GM23338 (cell line): ENCODE measurements at regions not wholly inside any gene's neighbourhood (a gene's known extent, or its start where the extent isn't known, plus 50 kb on each side); places are given as distances from the start of the nearest gene placed in this dataset.

Experiments
- ATAC-seq: fragments of 200-7000 bp; cut with Tn5 transposase; 3 replicates; pipeline ENCODE4 v1.9.1; 2020
- DNase-seq: peaks from one replicate; pipeline ENCODE4 v3.0.0-alpha.2; 2015; ENCODE audit warnings: low spot score
- H2AFZ ChIP-seq: fragments of 200-600 bp; sonication (generic); 2 replicates; pipeline ENCODE4 v1.8.0; 2016; ENCODE audit warnings: antibody characterized with exemption, mild to moderate bottlenecking, moderate library complexity
- H3F3A ChIP-seq: fragments of 200-600 bp; sonication (generic); replicated peaks from 2 replicates; pipeline ENCODE4 v1.8.0; 2017; ENCODE audit warnings: antibody characterized with exemption, mixed run types, low read depth
- H3K27ac ChIP-seq: fragments of 200-600 bp; sonication (generic); 2 replicates; pipeline ENCODE4 v1.6.1; 2016; ENCODE audit warnings: low read depth
- H3K27me3 ChIP-seq: fragments of 200-600 bp; sonication (generic); 2 replicates; pipeline ENCODE4 v1.8.0; 2016; ENCODE audit warnings: mild to moderate bottlenecking, mixed run types, moderate library complexity; ENCODE audit not compliant: insufficient read depth
- H3K36me3 ChIP-seq: fragments of 200-600 bp; sonication (generic); 2 replicates; pipeline ENCODE4 v1.8.0; 2016; ENCODE audit warnings: mild to moderate bottlenecking; ENCODE audit not compliant: insufficient read depth
- H3K4me1 ChIP-seq: fragments of 200-600 bp; sonication (generic); 2 replicates; pipeline ENCODE4 v1.8.0; 2016; ENCODE audit warnings: mild to moderate bottlenecking, moderate library complexity; ENCODE audit not compliant: insufficient read depth
- H3K4me2 ChIP-seq: fragments of 200-600 bp; sonication (generic); 2 replicates; pipeline ENCODE4 v1.7.1; 2017; ENCODE audit warnings: mixed run types
- H3K4me3 ChIP-seq: fragments of 200-600 bp; sonication (generic); 2 replicates; pipeline ENCODE4 v1.6.1; 2016; ENCODE audit warnings: mixed run types
- H3K79me2 ChIP-seq: fragments of 200-600 bp; sonication (generic); replicated peaks from 2 replicates; pipeline ENCODE4 v1.8.0; 2017; ENCODE audit warnings: mild to moderate bottlenecking; ENCODE audit not compliant: insufficient read depth
- H3K9me2 ChIP-seq: fragments of 200-600 bp; sonication (generic); 2 replicates; pipeline ENCODE4 v1.8.0; 2017; ENCODE audit not compliant: insufficient read depth
- H4K20me1 ChIP-seq: fragments of 200-600 bp; sonication (generic); replicated peaks from 2 replicates; pipeline ENCODE4 v1.8.0; 2017; ENCODE audit warnings: mild to moderate bottlenecking; ENCODE audit not compliant: insufficient read depth
- H3K27ac Mint-ChIP-seq: 2 replicates; pipeline ENCODE4 v1.8.0; 2020; ENCODE audit warnings: inconsistent platforms, mild to moderate bottlenecking, moderate library complexity, mixed read lengths
- H3K27me3 Mint-ChIP-seq: 3 replicates; pipeline ENCODE4 v1.8.0; 2022; ENCODE audit warnings: low read depth, mild to moderate bottlenecking, moderate library complexity, mixed read lengths, inconsistent platforms; ENCODE audit not compliant: insufficient read depth, poor library complexity
- H3K36me3 Mint-ChIP-seq: 3 replicates; pipeline ENCODE4 v1.8.0; 2021; ENCODE audit warnings: low read depth, mild to moderate bottlenecking, inconsistent platforms, moderate library complexity, mixed read lengths
- H3K4me1 Mint-ChIP-seq: 3 replicates; pipeline ENCODE4 v1.8.0; 2020; ENCODE audit warnings: mild to moderate bottlenecking, inconsistent platforms, mixed read lengths
- H3K4me3 Mint-ChIP-seq: 3 replicates; pipeline ENCODE4 v1.8.0; 2021; ENCODE audit warnings: moderate library complexity, mild to moderate bottlenecking, inconsistent platforms, mixed read lengths
- H3K9me3 Mint-ChIP-seq: 3 replicates; pipeline ENCODE4 v1.8.0; 2020; ENCODE audit warnings: moderate library complexity, mild to moderate bottlenecking, inconsistent platforms, mixed read lengths
- CREB1 ChIP-seq: fragments of 250-450 bp; sonication (Bioruptor Pico); IDR thresholded peaks from 2 replicates; pipeline ENCODE4 v1.5.0; 2020; ENCODE audit warnings: low read depth, mild to moderate bottlenecking, moderate library complexity
- CTCF ChIP-seq, 2 experiments: fragments of 200-600 bp in 1 of 2; sonication (generic) in 1 of 2; conservative IDR thresholded peaks; 2 replicates each; pipeline versions ENCODE4 v1.5.1 to v1.6.1; 2016 to 2017; ENCODE audit warnings: antibody characterized with exemption in 2 of 2, low read depth in 2 of 2, mild to moderate bottlenecking in 2 of 2, moderate library complexity in 1 of 2
- ETS1 ChIP-seq: IDR thresholded peaks from 2 replicates; pipeline ENCODE4 v1.6.1; 2016; ENCODE audit warnings: antibody characterized with exemption
- EZH2 ChIP-seq: fragments of 200-600 bp; sonication (generic); IDR thresholded peaks from one replicate; pipeline ENCODE4 v1.8.0; 2017; ENCODE audit warnings: antibody characterized with exemption, mild to moderate bottlenecking, low read depth; ENCODE audit not compliant: unreplicated experiment
- EZH2phosphoT487 ChIP-seq: fragments of 200-600 bp; sonication (generic); IDR thresholded peaks from one replicate; pipeline ENCODE4 v1.8.1; 2018; ENCODE audit warnings: antibody characterized with exemption; ENCODE audit not compliant: unreplicated experiment
- NANOG ChIP-seq: IDR thresholded peaks from 2 replicates; pipeline ENCODE4 v1.6.1; 2016; ENCODE audit warnings: antibody characterized with exemption, borderline replicate concordance
- POLR2AphosphoS5 ChIP-seq: IDR thresholded peaks from 2 replicates; pipeline ENCODE4 v1.6.1; 2016; ENCODE audit warnings: antibody characterized with exemption, low read depth
- REST ChIP-seq: IDR thresholded peaks from one replicate; pipeline ENCODE4 v1.6.1; 2018; ENCODE audit warnings: antibody characterized with exemption; ENCODE audit not compliant: unreplicated experiment
- STAT1 ChIP-seq: IDR thresholded peaks from one replicate; pipeline ENCODE4 v1.6.1; 2016; ENCODE audit warnings: antibody characterized with exemption; ENCODE audit not compliant: unreplicated experiment
- ZNF114 ChIP-seq: fragments of 250-450 bp; sonication (Bioruptor Pico); IDR thresholded peaks from 2 replicates; pipeline ENCODE4 v1.5.0; 2020; ENCODE audit warnings: mild to moderate bottlenecking, moderate library complexity
- ZNF331 ChIP-seq: fragments of 250-450 bp; sonication (Bioruptor Pico); IDR thresholded peaks from 2 replicates; pipeline ENCODE4 v1.5.0; 2020; ENCODE audit warnings: low read depth, mild to moderate bottlenecking, moderate library complexity
- ZNF462 ChIP-seq: fragments of 250-450 bp; sonication (Bioruptor Pico); IDR thresholded peaks from 2 replicates; pipeline ENCODE4 v1.5.0; 2020; ENCODE audit warnings: mild to moderate bottlenecking, moderate library complexity

- no peak for TF ChIP-seq ETS1
- TF ChIP-seq CTCF (conservative IDR thresholded peaks at IDR 0.05; ENCODE audit: low read depth in 2 of 2), result no peak
- no peak for TF ChIP-seq REST
- no peak for TF ChIP-seq NANOG
- no peak for TF ChIP-seq ZNF331 (CRISPR knock-in tag)
- TF ChIP-seq EZH2phosphoT487, result no peak
- TF ChIP-seq ZNF462 (CRISPR knock-in tag), result no peak
- TF ChIP-seq EZH2, result no peak
- TF ChIP-seq POLR2AphosphoS5, result no peak
- TF ChIP-seq ZNF114 (CRISPR knock-in tag), result no peak
- no peak for TF ChIP-seq CREB1 (CRISPR knock-in tag)
- TF ChIP-seq STAT1, result no peak
- H3K27me3 ChIP-seq, result no peaks in the 10 kb centered on the region
- H3K27ac ChIP-seq, result no peak overlapping the region
- no peak overlapping the region for H3K4me2 ChIP-seq
- Mint-ChIP-seq H3K4me3 (no peak overlapping the region), H3K9me3 (no peaks in the 10 kb centered on the region), H3K27me3 (no peaks in the 10 kb centered on the region), H3K36me3 (no peaks in the 10 kb centered on the region), H3K27ac (no peak overlapping the region), H3K4me1 (no peaks in the 10 kb centered on the region; the same call in 2 of the 3 replicates)
- H2AFZ ChIP-seq, result no peak overlapping the region
- no peaks in the 10 kb centered on the region for H3K79me2 ChIP-seq
- H3K4me3 ChIP-seq, result no peak overlapping the region
- ATAC-seq (no peak), DNase-seq (no peak)
- H3K9me2 ChIP-seq, result no peaks in the 10 kb centered on the region; the same call in 1 of the 2 replicates
- no peaks in the 10 kb centered on the region for H3F3A ChIP-seq
- no peaks in the 10 kb centered on the region for H3K36me3 ChIP-seq
- H4K20me1 ChIP-seq, result no peaks in the 10 kb centered on the region
- H3K4me1 ChIP-seq, result no peaks in the 10 kb centered on the region
These were observed 793.8 kb downstream of the TBL1XR1 start for GRCh38 chr3:176403531-176403930.
